ENCODE measurements at regions not wholly inside any gene's neighbourhood (a gene's known extent, or its start where the extent isn't known, plus 50 kb on each side); places are given as distances from the start of the nearest gene placed in this dataset.

DNA sequence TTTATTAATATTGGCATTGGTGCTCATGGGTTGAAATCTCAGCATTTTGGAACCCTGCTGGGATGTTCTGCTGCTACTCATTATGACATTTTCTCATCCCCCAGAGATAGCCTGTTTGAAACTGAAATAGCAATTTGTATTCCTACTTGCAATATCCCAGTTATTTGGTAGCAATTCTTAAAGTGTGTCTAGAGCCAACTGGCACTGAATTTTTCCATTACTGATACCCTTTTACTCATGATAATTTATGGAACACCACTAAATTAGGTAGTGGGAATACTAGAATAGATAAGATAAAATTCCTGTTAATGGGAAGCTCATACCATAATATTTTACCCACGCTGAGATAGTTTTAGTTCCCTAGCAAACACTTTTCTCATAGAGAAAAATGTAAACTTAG lies 309.3 kb downstream of the SV2B start (continued):
- TF ChIP-seq, protein P1, sequence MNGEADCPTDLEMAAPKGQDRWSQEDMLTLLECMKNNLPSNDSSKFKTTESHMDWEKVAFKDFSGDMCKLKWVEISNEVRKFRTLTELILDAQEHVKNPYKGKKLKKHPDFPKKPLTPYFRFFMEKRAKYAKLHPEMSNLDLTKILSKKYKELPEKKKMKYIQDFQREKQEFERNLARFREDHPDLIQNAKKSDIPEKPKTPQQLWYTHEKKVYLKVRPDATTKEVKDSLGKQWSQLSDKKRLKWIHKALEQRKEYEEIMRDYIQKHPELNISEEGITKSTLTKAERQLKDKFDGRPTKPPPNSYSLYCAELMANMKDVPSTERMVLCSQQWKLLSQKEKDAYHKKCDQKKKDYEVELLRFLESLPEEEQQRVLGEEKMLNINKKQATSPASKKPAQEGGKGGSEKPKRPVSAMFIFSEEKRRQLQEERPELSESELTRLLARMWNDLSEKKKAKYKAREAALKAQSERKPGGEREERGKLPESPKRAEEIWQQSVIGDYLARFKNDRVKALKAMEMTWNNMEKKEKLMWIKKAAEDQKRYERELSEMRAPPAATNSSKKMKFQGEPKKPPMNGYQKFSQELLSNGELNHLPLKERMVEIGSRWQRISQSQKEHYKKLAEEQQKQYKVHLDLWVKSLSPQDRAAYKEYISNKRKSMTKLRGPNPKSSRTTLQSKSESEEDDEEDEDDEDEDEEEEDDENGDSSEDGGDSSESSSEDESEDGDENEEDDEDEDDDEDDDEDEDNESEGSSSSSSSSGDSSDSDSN (IDR thresholded peaks at IDR 0.05; ENCODE audit: borderline replicate concordance in 1 of 2, low read depth in 2 of 2, low read length in 2 of 2): no peak
- TF ChIP-seq MAFG (tag; conservative IDR thresholded peaks at IDR 0.05) (no peak), IFI16 (CRISPR knock-in tag; IDR thresholded peaks at IDR 0.05) (no peak), E2F3 (CRISPR knock-in tag; IDR thresholded peaks at IDR 0.05) (no peak), PRMT5 (CRISPR knock-in tag; IDR thresholded peaks at IDR 0.05) (no peak), THRAP3 (IDR thresholded peaks at IDR 0.05; ENCODE audit: borderline replicate concordance) (no peak), ZBTB40 (IDR thresholded peaks at IDR 0.05) (no peak), ZBTB40 (CRISPR knock-in tag; IDR thresholded peaks at IDR 0.05) (no peak), KLF16 (IDR thresholded peaks at IDR 0.05) (no peak)
- TF ChIP-seq, protein P2, sequence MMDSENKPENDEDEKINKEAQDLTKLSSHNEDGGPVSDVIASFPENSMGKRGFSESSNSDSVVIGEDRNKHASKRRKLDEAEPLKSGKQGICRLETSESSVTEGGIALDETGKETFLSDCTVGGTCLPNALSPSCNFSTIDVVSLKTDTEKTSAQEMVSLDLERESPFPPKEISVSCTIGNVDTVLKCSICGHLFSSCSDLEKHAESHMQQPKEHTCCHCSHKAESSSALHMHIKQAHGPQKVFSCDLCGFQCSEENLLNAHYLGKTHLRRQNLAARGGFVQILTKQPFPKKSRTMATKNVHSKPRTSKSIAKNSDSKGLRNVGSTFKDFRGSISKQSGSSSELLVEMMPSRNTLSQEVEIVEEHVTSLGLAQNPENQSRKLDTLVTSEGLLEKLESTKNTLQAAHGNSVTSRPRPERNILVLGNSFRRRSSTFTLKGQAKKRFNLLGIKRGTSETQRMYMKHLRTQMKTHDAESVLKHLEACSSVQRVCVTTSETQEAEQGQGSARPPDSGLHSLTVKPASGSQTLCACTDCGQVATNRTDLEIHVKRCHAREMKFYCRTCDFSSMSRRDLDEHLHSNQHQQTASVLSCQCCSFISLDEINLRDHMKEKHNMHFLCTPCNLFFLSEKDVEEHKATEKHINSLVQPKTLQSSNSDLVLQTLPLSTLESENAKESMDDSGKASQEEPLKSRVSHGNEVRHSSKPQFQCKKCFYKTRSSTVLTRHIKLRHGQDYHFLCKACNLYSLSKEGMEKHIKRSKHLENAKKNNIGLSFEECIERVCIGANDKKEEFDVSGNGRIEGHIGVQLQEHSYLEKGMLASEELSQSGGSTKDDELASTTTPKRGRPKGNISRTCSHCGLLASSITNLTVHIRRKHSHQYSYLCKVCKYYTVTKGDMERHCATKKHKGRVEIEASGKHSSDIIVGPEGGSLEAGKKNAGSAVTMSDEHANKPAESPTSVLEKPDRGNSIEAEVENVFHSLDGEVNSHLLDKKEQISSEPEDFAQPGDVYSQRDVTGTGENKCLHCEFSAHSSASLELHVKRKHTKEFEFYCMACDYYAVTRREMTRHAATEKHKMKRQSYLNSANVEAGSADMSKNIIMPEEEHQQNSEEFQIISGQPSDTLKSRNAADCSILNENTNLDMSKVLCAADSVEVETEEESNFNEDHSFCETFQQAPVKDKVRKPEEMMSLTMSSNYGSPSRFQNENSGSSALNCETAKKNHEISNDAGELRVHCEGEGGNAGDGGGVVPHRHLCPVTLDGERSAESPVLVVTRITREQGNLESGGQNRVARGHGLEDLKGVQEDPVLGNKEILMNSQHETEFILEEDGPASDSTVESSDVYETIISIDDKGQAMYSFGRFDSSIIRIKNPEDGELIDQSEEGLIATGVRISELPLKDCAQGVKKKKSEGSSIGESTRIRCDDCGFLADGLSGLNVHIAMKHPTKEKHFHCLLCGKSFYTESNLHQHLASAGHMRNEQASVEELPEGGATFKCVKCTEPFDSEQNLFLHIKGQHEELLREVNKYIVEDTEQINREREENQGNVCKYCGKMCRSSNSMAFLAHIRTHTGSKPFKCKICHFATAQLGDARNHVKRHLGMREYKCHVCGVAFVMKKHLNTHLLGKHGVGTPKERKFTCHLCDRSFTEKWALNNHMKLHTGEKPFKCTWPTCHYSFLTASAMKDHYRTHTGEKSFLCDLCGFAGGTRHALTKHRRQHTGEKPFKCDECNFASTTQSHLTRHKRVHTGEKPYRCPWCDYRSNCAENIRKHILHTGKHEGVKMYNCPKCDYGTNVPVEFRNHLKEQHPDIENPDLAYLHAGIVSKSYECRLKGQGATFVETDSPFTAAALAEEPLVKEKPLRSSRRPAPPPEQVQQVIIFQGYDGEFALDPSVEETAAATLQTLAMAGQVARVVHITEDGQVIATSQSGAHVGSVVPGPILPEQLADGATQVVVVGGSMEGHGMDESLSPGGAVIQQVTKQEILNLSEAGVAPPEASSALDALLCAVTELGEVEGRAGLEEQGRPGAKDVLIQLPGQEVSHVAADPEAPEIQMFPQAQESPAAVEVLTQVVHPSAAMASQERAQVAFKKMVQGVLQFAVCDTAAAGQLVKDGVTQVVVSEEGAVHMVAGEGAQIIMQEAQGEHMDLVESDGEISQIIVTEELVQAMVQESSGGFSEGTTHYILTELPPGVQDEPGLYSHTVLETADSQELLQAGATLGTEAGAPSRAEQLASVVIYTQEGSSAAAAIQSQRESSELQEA (IDR thresholded peaks at IDR 0.05; ENCODE audit: low read depth): no peak
